ENCODE measurements at regions not wholly inside any gene's neighbourhood (a gene's known extent, or its start where the extent isn't known, plus 50 kb on each side); places are given as distances from the start of the nearest gene placed in this dataset.

DNA sequence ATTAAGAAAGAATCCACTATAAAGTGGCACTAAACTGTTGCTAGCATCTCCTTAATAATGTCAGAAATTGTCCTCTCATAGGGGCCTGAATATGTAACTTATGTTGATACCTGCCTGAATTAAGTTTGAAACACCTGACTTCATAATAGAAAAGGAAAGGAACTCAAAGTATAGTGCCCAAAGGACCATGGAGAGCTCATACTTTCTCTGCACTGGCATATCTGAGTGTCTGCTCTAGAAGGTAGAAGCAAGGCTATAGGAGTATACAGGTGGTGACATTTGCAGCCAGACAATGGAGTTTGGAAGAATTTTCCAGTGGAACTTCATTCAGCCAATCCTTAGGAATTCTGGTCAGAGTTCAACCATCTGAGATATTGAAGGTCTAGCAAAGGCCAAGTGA, 988.9 kb downstream of the RAB28 start:
- TF ChIP-seq POLR2AphosphoS5 (IDR thresholded peaks at IDR 0.05; ENCODE audit: low read depth, low read length), result no peak
- TF ChIP-seq SP1 (IDR thresholded peaks at IDR 0.05; ENCODE audit: low read depth, low read length), result no peak
- TF ChIP-seq, protein P1, sequence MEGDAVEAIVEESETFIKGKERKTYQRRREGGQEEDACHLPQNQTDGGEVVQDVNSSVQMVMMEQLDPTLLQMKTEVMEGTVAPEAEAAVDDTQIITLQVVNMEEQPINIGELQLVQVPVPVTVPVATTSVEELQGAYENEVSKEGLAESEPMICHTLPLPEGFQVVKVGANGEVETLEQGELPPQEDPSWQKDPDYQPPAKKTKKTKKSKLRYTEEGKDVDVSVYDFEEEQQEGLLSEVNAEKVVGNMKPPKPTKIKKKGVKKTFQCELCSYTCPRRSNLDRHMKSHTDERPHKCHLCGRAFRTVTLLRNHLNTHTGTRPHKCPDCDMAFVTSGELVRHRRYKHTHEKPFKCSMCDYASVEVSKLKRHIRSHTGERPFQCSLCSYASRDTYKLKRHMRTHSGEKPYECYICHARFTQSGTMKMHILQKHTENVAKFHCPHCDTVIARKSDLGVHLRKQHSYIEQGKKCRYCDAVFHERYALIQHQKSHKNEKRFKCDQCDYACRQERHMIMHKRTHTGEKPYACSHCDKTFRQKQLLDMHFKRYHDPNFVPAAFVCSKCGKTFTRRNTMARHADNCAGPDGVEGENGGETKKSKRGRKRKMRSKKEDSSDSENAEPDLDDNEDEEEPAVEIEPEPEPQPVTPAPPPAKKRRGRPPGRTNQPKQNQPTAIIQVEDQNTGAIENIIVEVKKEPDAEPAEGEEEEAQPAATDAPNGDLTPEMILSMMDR (IDR thresholded peaks at IDR 0.05; ENCODE audit: control extremely low read depth in 1 of 3, insufficient read depth in 1 of 3, low read depth in 1 of 3, low read length in 3 of 3), result no peak
- TF ChIP-seq YY1 (IDR thresholded peaks at IDR 0.05; ENCODE audit: low read depth, low read length), result no peak
- TF ChIP-seq JUN (IDR thresholded peaks at IDR 0.05; ENCODE audit: low read depth, low read length), result no peak
- no peak for TF ChIP-seq EZH2 (IDR thresholded peaks at IDR 0.05; ENCODE audit: low read depth, low read length, severe bottlenecking)
- TF ChIP-seq ASH2L (IDR thresholded peaks at IDR 0.05; ENCODE audit: low read length), result no peak
- no peak for TF ChIP-seq CHD2 (IDR thresholded peaks at IDR 0.05; ENCODE audit: low read length)
- TF ChIP-seq RAD21 (IDR thresholded peaks at IDR 0.05 in 1 of 2, conservative IDR thresholded peaks at IDR 0.05 in 1 of 2; ENCODE audit: low read depth in 2 of 2, low read length in 2 of 2), result no peak
